ENCODE measurements at regions not wholly inside any gene's neighbourhood (a gene's known extent, or its start where the extent isn't known, plus 50 kb on each side); places are given as distances from the start of the nearest gene placed in this dataset.

DNA sequence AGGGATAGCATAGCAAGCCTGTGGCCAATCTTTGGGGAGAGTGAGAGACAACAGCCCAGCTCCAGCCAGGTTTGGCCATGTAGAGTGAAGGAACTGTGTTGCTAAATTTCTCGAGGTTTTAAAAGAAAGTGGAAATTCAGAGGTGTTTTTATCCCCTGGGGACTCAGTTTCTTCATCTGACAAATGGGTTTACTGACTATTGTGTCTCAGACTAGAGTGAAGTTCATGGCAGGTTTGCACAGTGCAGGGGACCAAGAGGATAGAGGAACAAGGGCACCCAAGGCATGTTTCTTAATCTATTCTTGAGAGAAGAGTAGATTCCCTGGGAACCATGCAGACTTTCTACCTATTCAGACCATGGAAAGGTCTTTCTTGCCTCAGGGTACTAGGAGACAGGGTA lies 555.8 kb upstream of the C16orf82 start:
- TF ChIP-seq POLR2AphosphoS5 (IDR thresholded peaks at IDR 0.05; ENCODE audit: control insufficient read depth, insufficient read depth, low read depth, low read length) (no peak), TGIF2 (CRISPR knock-in tag; IDR thresholded peaks at IDR 0.05) (no peak), ARNT (IDR thresholded peaks at IDR 0.05) (no peak), TCF7L2 (IDR thresholded peaks at IDR 0.05; ENCODE audit: low read depth, low read length) (no peak), MBD2 (IDR thresholded peaks at IDR 0.05; ENCODE audit: borderline replicate concordance, low read depth) (no peak), L3MBTL2 (IDR thresholded peaks at IDR 0.05) (no peak), MXI1 (IDR thresholded peaks at IDR 0.05; ENCODE audit: low read depth, low read length) (no peak)
- TF ChIP-seq, protein P1, sequence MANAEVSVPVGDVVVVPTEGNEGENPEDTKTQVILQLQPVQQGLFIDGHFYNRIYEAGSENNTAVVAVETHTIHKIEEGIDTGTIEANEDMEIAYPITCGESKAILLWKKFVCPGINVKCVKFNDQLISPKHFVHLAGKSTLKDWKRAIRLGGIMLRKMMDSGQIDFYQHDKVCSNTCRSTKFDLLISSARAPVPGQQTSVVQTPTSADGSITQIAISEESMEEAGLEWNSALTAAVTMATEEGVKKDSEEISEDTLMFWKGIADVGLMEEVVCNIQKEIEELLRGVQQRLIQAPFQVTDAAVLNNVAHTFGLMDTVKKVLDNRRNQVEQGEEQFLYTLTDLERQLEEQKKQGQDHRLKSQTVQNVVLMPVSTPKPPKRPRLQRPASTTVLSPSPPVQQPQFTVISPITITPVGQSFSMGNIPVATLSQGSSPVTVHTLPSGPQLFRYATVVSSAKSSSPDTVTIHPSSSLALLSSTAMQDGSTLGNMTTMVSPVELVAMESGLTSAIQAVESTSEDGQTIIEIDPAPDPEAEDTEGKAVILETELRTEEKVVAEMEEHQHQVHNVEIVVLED (CRISPR knock-in tag; IDR thresholded peaks at IDR 0.05): no peak
